Heart left ventricle (tissue), 13 donors: ENCODE measurements at regions not wholly inside any gene's neighbourhood (a gene's known extent, or its start where the extent isn't known, plus 50 kb on each side); places are given as distances from the start of the nearest gene placed in this dataset.

Source experiments
- POLR2A ChIP-seq, 2 donors: fragments of 450-650 bp; IDR thresholded peaks; one replicate each; pipeline ENCODE4 v1.6.1; 2017; ENCODE audit warnings: antibody characterized with exemption in 2 of 2, mild to moderate bottlenecking in 2 of 2, moderate library complexity in 2 of 2
- TF ChIP-seq, protein P1 (sequence below), 12 donors: fragments of 200-600 bp; sonication (generic) in 4 of 12; IDR thresholded peaks; one replicate each; pipeline versions ENCODE4 v1.5.0 to v1.8.0; 2018 to 2022; ENCODE audit warnings: antibody characterized with exemption in 12 of 12, mild to moderate bottlenecking in 5 of 12
- donor health status: ischemic (EF 13 %, LVEDD 7.1; RV severe dilation, severe dysfunction).
- donor health status: DM: no; HTN: yes; CAD: no.
- donor health status: DM: no; HTN: no; CAD: no.
- donor health status: ischemic (EF 25% LVEDD 6.9; RV normal size, moderate dysfunction).
- donor health status: ischemic (EF 25% LVEDD 5.7; RV mildly dilated, moderate dysfunction).
- donor health status: ischemic (EF 35%, LVEDD 5.7; RV mildly dilated, moderate dysfunction).
- donor health status: nonischemic (EF 11% LVEDD 7.7; RV severe dilation, severe dysfunction).
- donor health status: DM: yes; HTN: yes; CAD: no.
- donor health status: PGD.
- donor health status: ischemic (EF 29% LVEDD 5.4; RV normal size, mild dysfunction).
- donor health status: nonischemic (EF 23%, LVEDD 6.1; RV moderate dilation, normal function).

DNA sequence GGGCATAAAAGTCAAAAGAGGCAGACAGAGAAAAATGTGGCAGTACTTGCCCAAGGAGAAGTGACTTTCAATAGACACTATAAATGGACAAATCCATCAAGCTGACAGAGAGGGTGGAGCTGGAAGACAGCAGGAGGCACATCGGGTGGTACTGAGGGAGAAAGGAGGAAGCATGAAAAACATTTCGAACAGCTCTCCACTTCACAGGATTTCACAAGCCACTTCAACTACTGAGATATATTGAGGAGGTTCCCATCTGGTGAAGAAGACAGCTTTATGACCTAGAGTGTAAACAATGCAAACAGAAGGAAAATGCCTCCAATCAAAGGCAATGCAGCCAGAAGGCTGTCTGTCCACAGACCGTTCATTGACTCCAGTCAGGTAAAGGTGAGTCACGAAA lies 259.4 kb upstream of the ECI2 start:
- TF ChIP-seq, protein P1, sequence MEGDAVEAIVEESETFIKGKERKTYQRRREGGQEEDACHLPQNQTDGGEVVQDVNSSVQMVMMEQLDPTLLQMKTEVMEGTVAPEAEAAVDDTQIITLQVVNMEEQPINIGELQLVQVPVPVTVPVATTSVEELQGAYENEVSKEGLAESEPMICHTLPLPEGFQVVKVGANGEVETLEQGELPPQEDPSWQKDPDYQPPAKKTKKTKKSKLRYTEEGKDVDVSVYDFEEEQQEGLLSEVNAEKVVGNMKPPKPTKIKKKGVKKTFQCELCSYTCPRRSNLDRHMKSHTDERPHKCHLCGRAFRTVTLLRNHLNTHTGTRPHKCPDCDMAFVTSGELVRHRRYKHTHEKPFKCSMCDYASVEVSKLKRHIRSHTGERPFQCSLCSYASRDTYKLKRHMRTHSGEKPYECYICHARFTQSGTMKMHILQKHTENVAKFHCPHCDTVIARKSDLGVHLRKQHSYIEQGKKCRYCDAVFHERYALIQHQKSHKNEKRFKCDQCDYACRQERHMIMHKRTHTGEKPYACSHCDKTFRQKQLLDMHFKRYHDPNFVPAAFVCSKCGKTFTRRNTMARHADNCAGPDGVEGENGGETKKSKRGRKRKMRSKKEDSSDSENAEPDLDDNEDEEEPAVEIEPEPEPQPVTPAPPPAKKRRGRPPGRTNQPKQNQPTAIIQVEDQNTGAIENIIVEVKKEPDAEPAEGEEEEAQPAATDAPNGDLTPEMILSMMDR (IDR thresholded peaks at IDR 0.05), result no peak
- TF ChIP-seq POLR2A (IDR thresholded peaks at IDR 0.05), result no peak
